Muscle of back (tissue), 3 donors: ENCODE measurements at regions not wholly inside any gene's neighbourhood (a gene's known extent, or its start where the extent isn't known, plus 50 kb on each side); places are given as distances from the start of the nearest gene placed in this dataset.
A peak's percentile ranks its signal among the peaks of the same experiment; 100 is the strongest.
"Not testable (repeated sequence)": the region's sequence is repeated elsewhere in the genome, so short reads cannot be mapped to it uniquely, and the experiment has no call there.

Source experiments
- DNase-seq, 3 donors: peaks; one replicate each; pipeline versions ENCODE4 v3.0.0 to v3.0.0-alpha.2; 2013

- no peak for DNase-seq
Measured at GRCh38 chr16:75837264-75837663, 111.0 kb upstream of the CPHXL start.

GRCh38 chr16:75837681-75838080 lies 111.4 kb upstream of the CPHXL start:
- no peak for DNase-seq

- no peak for DNase-seq
Measured at GRCh38 chr16:75841517-75841916, 115.2 kb upstream of the CPHXL start.

DNA sequence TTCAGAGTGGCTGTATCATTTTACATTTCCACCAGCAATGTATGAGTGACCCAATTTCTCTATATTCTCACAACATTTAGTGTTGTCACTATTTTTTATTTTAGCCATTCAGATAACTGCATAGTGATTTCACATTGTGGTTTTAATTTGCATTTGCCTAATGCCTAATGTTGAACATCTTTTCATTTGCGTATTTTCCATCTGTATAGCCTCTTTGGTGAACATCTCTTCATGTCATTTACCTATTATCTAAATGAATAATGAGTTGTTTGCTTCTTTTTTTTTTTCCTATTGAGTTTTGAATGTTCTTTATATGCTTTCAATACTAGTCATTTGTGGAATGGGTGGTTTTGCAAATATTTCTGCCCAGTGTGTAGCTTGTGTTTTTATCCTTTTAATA lies 120.9 kb upstream of the CPHXL start:
- DNase-seq, result no peak

GRCh38 chr16:75854152-75854551 lies 127.9 kb upstream of the CPHXL start:
- peak; percentile 2 to 60 (median 15) for DNase-seq

DNA sequence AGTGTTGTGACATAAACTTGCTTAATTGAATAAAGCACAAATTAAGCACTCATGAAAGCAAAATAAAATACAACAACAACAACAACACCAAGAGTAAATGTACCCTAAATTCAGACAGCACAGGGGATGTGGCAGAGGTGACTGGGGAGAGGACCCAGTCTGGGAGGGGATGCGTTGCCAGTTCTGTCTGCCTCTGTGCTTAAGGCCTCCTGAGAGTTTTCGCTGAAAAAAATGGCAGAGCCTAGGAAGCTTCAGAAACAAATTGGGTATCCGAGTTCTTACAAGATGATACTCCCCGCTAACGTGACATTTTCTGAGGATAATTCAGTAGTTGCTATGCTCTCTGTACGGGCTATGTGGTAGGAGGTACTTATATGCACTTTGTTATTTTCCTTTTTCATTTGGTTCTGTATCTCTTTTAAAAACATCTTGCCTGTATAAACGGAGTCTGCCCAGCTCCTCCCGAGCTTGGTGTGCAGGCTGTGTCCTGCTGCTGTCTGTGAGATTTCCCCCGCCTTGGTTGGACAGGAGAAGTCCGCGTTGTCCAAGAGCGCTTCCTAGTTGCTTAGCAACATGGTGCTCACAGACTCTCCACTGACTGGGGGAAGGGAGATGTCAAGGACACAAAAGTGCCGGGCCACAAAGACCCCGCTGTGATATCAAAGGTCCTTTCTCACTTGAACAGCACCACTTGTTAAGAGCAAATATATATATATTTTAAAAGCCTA lies 134.2 kb upstream of the CPHXL start:
- DNase-seq, result peak; percentile 21 to 82 (median 58)

DNA sequence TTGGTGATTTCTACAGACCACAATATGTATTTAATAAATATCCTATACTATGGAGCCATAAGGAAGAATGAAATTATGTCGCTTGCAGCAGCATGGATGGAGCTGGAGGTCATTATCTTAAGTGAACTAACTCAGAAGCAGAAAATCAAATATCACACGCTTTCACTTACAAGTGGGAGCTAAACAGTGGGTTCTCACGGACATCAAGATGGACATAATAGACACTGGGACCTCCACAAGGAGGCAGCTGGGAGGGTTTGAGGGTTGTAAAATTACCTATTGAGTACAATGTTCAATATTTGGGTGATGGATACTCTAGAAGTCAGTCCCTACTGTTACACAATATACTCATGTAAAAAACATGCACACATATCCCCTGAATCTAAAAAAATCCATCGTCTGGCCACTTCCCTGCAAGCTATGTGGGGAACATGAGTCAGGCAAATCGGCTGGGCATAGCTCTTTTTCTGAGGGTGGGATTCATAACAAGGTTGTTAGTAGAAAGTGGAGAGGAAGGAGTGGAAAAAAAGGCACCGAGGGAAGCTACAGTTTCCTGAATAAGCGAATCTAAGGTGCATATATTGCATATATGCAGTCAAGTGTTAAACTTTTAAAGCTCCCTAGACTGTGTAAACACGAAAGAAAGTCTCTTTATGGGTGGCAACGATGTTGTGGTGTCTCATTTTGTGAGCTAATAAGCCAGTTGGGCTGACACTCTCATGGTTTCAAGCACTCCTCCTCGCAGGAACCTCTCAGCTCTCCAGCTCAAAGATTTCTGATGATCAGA lies 135.2 kb upstream of the CPHXL start:
- DNase-seq, result no peak

DNA sequence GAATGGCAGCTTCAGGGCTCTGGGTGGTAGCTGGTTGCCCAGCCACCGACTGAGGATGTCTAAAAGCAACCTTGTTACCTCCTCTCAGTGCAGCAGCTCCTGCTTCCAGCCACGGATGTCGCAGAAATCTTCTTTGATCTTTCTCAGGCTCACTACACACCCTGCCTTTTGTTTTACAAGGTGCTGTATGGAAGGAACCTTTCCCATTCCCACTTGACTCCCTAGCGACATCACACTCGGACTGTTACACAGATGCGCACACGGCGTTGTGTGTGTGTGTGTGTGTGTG lies 135.8 kb upstream of the CPHXL start:
- DNase-seq, result no peak

DNA sequence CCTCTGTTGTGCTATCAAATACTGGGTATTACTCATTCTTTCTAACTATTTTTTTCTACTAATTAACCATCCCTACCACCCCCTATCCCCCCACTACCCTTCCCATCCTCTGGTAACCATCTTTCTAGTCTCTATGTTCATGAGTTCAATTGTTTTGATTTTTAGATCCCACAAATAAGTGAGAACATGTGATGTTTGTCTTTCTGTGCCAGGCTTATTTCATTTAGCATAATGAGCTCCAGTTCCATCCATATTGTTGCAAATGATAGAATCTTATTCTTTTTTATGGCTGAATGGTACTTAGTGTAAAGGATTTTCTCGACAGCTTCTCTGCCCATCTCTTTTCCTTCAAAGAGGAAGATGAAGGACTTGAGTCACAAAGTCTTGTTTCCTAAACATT lies 138.0 kb upstream of the CPHXL start:
- no peak for DNase-seq

GRCh38 chr16:75865736-75866135 lies 139.4 kb upstream of the CPHXL start:
- DNase-seq, result peak in 1 of 3 donors; percentile 30

GRCh38 chr16:75868636-75869632 lies 142.6 kb upstream of the CPHXL start:
- DNase-seq, result no peak

DNA sequence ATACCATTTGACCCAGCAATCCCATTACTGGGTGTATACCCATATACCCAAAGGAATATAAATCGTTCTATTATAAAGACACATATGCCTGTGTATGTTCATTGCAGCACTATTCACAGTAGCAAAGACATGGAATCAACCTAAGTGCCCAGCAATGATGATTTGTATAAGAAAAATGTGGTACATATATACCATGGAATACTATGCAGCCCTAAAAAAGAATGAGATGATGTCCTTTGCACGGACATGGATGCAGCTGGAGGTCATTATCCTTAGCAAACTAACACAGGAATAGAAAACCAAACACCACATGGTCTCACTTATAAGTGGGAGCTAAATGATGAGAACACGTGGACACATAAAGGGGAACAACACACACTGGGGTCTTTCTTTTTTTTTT lies 155.0 kb upstream of the CPHXL start:
- not testable (repeated sequence) for DNase-seq

- DNase-seq, result no peak
Measured at GRCh38 chr16:75899163-75899562, 172.9 kb upstream of the CPHXL start.

GRCh38 chr16:75908331-75909117 lies 182.2 kb upstream of the CPHXL start:
- DNase-seq, result peak; percentile 18 to 41 (median 27)

GRCh38 chr16:75909746-75910145 lies 183.5 kb upstream of the CPHXL start:
- DNase-seq, result no peak

DNA sequence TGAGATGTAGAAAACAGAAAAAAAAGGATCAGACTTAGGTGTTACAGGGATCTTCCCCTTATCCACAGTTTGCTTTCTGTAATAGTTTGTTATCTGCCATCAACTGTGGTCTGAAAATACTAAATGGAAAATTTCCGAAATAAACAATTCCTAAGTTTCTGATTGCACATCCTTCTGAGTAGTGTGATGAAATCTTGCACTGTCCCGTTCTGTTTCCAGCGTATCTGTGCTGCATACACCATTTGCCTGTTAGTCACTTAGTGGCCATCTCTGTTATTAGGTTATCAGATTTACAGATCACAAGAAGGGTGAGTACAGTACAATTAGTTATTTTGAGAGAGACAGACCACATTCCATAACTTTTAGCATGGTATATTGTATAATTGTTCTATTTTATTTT lies 185.6 kb upstream of the CPHXL start:
- DNase-seq, result no peak

GRCh38 chr16:75913958-75914357 lies 187.7 kb upstream of the CPHXL start:
- no peak for DNase-seq

DNA sequence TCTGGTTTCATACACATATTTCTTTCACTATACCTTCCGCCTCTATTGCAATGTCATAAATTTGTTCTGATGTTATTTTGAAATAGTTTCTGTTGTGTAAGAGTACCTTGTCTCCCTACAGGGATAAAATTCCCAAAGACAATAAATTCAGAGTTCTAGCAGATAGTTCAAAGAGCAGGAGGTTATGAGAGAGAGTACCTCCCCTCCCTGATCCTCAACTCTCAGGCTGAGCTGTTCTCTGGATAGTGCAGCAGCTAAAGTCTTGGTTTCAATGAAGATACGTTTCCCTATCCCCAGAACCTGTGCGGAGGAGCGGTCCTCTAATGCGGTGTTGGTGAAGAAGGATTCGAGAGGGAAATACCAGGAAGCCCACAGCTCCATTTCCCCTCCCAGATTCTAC lies 190.2 kb upstream of the CPHXL start:
- peak in 1 of 3 donors; percentile 26 for DNase-seq

- DNase-seq, result no peak
Measured at GRCh38 chr16:75918109-75918508, 191.8 kb upstream of the CPHXL start.

DNA sequence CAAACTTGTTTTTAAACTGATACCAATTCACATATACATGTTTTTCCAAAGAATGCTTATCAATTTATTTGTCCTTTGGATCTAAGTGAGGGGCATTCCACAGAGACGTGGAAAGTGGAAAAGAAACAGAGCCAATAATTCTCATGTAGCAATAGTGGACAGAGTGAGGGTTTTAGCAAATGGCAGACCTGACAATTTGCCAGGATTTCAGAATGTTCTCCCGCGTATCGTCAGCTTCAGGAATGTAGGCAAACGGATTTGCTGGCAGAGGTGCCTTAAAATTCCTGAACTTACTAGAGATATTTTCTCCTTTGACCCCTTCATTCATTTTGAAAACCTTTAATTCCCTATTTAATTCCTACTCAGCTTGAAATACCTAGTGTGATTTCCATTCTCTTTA lies 193.4 kb upstream of the CPHXL start:
- peak; percentile 8 to 32 (median 10) for DNase-seq

DNA sequence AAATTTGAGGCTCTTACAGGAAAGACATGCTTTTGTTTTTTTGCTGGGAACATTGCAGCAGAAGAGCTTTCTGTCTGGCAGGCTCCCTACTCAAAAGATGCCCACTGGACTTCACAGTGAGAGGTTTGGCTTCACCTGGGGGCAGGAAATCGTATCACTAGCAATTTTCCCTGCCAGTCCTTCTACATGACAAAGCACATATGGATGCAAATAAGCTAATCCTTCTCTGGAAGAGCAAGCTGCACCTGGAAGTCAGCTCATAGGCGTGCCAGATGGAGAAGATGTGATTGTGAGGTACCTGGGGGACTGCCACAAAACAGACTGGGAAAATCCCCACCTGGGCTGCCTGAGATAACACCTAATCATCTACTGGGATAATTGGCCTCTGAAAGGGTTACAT lies 195.0 kb upstream of the CPHXL start:
- no peak for DNase-seq

- DNase-seq, result no peak
Measured at GRCh38 chr16:75922250-75922649, 196.0 kb upstream of the CPHXL start.
